ENCODE measurements at regions not wholly inside any gene's neighbourhood (a gene's known extent, or its start where the extent isn't known, plus 50 kb on each side); places are given as distances from the start of the nearest gene placed in this dataset.
A peak's percentile ranks its signal among the peaks of the same experiment; 100 is the strongest.
"Not testable (repeated sequence)": the region's sequence is repeated elsewhere in the genome, so short reads cannot be mapped to it uniquely, and the experiment has no call there.

GRCh38 chr5:89320421-89321277 lies 437.7 kb upstream of the MEF2C start:
- DNase-seq = no peak

- DNase-seq = not testable (repeated sequence)
Measured at GRCh38 chr5:89317838-89318237, 434.9 kb upstream of the MEF2C start.

- peak in 2 of 3 experiments; percentile 2 to 13 for DNase-seq
Measured at GRCh38 chr5:89315286-89316100, 432.5 kb upstream of the MEF2C start.

GRCh38 chr5:89313804-89314588 lies 431.0 kb upstream of the MEF2C start:
- peak in 1 of 3 experiments; percentile 14 for DNase-seq

GRCh38 chr5:89313044-89313443 lies 430.1 kb upstream of the MEF2C start:
- DNase-seq = peak in 2 of 3 experiments; percentile 0 to 28

- no peak for DNase-seq
Measured at GRCh38 chr5:89309268-89309667, 426.3 kb upstream of the MEF2C start.

GRCh38 chr5:89308606-89309040 lies 425.6 kb upstream of the MEF2C start:
- no peak for DNase-seq

- no peak for DNase-seq
Measured at GRCh38 chr5:89307972-89308371, 425.0 kb upstream of the MEF2C start.

- DNase-seq = not testable (repeated sequence)
Measured at GRCh38 chr5:89307141-89307540, 424.2 kb upstream of the MEF2C start.

- DNase-seq = peak in 2 of 3 experiments; percentile 1 to 40
Measured at GRCh38 chr5:89303033-89303480, 420.1 kb upstream of the MEF2C start.

GRCh38 chr5:89302102-89302891 lies 419.3 kb upstream of the MEF2C start:
- DNase-seq = no peak

GRCh38 chr5:89301321-89302025 lies 418.5 kb upstream of the MEF2C start:
- no peak for DNase-seq

GRCh38 chr5:89300426-89300970 lies 417.5 kb upstream of the MEF2C start:
- no peak for DNase-seq

GRCh38 chr5:89299998-89300397 lies 417.0 kb upstream of the MEF2C start:
- no peak for DNase-seq

- DNase-seq = no peak
Measured at GRCh38 chr5:89297066-89297465, 414.1 kb upstream of the MEF2C start.

GRCh38 chr5:89293810-89294209 lies 410.8 kb upstream of the MEF2C start:
- DNase-seq = no peak

GRCh38 chr5:89292487-89292886 lies 409.5 kb upstream of the MEF2C start:
- DNase-seq = no peak

GRCh38 chr5:89289604-89290003 lies 406.6 kb upstream of the MEF2C start:
- no peak for DNase-seq

- DNase-seq = no peak
Measured at GRCh38 chr5:89287964-89288363, 405.0 kb upstream of the MEF2C start.

GRCh38 chr5:89286320-89286719 lies 403.3 kb upstream of the MEF2C start:
- peak in 1 of 3 experiments; percentile 1 for DNase-seq
